GM19438 (cell line): ENCODE measurements at regions not wholly inside any gene's neighbourhood (a gene's known extent, or its start where the extent isn't known, plus 50 kb on each side); places are given as distances from the start of the nearest gene placed in this dataset.
"Not testable (repeated sequence)": the region's sequence is repeated elsewhere in the genome, so short reads cannot be mapped to it uniquely, and the experiment has no call there.

Experiments
- ATAC-seq: cut with Tn5 transposase; IDR thresholded peaks from one replicate; pipeline ENCODE4 v1.9.1; 2021; ENCODE audit warnings: low read depth; ENCODE audit not compliant: unreplicated experiment

DNA sequence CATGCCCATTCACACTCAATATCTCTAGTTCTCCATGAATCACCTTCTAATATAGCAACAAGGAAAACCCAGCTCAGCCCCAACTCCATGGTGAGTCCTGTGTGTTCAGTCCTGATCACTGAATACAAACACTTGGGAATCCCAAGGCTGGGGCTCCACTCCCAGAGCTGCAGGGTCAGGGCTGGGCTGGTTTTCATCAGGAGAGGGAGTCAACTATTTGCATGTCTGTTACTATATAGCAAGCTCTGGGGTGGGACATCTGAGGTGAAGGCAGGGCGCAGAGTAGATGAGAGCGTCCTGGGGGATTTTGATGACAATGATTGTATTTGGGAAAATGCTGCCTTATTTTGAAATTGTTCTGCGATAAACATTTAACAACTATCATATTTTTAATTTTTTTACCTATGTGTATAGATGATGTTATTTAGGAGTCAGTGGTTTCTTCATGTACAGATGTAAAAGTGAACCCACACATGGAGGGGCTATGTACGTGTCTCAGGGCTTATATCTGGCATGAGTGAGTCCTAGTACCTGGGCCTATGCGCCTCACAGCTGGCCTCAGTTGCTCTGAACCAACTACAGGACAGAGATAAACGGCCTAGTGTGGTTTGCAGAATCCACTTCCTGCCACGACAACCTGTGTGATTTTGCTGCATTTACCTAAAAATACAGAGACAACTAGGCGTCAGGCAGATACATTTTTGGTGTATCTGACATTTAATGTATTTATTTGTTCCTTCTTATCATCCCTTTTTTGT is 603.7 kb downstream of the TMEM121 start:
- ATAC-seq: not testable (repeated sequence)

DNA sequence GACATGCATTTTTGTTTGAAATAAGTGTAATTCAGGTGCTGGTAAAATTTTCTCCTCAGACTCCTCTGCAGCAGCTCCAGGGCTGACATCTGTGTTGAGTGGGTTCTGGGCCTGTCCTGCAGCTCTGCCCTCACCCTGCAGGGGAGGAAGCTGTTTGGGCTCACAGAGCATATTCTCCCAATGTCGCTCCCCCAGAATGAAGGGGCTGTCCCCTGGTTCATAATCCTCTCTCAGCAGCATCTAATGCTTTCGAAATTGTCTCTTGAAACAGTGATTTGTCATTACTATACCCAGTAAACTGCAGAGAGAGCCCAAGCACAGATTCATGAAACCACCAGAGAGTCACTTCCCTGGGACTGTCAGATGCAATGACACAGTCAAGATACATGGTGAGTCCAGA is 606.7 kb downstream of the TMEM121 start:
- ATAC-seq: not testable (repeated sequence)

DNA sequence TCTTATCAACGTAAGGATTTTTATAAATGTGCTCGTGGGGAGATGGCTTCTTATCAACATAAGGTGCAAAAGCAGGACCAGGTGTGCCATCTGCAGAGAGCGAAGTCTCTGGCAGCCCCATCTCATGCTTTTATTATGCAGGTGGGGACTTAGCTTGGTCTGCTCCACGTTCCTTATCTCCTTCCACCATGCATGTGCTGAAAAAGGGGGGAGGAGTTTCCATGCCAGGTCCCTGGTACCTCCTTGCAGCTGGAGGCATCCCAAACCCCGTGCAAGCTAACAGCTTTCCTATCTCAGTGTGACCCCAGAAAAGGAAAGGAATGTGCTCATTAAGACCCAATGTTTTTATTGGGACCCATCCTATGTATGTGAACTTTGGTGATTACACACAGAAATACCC is 608.5 kb downstream of the TMEM121 start:
- no peak for ATAC-seq

DNA sequence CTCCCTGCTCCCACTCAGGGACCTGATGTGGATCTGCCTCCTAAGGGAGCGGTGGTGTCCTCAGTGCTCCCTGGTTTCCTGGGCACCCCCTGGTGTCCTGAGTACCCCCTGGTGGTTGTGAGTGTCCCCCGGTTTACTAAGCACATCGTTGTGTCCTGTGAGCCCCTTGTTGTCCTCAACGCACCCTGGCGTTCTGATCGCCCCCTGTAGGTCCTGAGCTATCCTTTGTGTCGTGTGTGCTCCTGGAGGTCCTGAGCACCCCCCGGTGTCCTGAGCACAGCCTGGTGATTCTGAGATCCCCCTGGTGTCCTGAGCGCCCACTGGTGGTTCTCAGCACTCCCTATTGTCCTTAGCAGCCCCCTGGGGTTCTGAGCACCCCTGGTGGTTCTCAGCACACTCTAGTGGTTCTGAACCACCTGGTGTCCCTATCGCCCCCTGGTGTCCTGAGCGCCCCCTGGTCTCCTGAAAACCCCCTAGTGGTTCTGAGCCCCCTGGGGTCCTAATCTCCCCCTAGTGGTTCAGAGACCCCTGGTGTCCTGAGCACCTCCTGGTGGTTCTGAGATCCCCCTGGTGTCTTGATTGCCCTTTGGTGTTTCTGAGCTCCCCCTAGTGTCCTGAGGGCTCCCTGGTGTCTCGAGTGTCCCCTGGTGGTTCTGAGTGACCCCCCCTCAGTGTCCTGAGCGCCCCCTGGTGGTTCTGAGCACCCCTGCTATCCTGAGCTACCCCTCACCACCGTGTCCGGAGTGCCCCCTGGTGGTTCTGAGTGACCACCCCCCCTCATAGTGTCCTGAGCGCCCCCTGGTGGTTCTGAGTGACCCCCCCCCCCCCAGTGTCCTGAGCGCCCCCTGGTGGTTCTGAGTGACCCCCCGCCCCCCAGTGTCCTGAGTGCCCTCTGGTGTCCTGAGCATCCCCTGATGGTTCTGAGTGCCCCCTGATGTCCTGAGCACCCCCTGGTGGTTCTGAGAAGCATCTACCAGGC is 615.1 kb downstream of the TMEM121 start:
- ATAC-seq: no peak

DNA sequence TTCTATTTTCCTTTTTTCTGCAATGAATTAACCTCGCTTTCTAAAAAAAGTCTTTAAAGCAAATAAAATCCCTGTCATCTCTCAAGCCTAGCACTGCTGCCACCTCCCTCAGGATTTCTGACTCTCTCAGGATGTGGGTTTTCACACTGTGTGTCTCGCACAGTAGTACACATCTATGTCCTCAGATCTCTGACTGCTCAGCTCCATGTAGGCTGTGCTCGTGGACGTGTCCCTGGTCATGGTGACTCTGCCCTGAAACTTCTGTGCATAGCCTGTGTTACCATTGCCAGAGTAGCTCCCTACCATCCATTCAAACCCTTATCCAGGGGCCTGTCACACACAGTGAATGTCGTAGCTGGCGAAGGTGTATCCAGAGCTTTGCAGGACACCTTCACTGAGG is 619.3 kb downstream of the TMEM121 start:
- ATAC-seq: not testable (repeated sequence)

DNA sequence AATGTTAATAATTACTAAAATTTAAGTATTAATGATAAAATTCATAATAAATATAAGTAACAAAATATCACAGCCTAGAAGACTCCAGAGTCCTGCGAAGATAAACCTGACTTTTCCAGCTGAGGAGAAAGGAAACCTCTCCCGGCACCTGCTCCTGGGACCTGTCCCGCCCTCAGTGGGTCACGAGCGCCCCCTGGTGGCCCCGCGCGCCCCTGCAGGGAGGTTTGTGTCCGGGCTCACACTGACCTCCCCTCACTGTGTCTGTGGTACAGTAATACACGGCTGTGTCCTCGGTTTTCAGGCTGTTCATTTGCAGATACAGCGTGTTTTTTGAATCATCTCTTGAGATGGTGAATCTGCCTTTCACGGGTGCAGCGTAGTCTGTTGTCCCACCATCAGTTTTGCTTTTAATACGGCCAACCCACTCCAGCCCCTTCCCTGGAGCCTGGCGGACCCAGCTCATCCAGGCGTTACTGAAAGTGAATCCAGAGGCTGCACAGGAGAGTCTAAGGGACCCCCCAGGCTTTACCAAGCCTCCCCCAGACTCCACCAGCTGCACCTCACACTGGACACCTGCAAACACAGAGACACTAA is 627.1 kb downstream of the TMEM121 start:
- ATAC-seq: not testable (repeated sequence)

DNA sequence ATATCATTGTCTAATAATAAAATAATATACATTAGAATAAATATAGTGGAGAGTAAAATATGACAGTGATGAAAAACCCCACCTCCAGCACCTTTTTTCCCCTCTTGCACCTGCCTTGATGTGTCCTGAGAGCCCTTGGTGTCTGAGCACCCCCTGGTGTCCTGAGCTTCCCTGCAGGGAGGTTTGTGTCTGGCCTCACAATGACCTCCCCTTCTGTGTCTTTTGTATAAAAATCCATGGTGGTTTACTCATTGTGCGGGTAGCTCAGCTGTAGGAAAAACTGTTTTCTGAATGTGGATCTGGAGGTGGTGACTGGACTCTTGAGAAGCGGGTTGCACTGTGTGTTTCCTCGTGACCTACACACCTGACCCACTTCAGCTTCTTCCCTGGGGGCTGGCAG is 636.9 kb downstream of the TMEM121 start:
- ATAC-seq: no peak

DNA sequence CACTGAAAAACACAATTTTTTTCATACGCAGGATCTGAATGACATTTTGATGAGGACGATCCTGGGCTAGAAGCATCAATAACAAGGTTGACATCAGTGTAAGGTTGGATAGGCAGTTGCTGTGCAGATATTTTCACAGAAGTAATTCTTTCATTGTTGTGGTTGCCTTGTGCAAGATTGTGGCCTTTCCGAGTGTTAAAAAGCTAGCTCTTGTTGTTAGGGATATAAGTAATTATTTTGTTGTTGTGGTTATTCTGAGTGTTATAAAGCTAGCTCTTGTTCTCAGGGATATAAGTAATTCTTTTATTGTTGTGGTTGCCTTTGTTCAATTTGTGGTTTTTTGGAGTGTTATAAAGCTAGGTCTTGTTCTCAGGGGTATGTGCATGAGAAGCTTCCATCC is 637.4 kb downstream of the TMEM121 start:
- ATAC-seq: not testable (repeated sequence)

DNA sequence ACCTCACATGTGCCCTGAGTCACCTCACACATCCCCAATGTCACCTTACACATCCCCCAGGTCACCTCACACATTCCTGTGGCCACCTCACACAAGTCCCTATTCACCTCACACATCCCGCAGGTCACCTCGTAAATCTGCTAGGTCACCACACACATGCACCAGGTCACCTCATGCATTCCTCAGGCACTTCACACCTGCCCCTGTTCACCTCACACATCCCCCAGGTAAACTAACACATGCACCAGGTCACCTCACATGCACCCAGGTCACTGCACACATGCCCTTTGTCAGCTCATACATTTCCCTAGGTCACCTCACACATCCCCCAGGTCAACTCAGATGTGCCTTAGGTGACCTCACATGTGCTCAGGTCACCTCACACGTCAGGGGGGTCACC is 639.8 kb downstream of the TMEM121 start:
- no peak for ATAC-seq

DNA sequence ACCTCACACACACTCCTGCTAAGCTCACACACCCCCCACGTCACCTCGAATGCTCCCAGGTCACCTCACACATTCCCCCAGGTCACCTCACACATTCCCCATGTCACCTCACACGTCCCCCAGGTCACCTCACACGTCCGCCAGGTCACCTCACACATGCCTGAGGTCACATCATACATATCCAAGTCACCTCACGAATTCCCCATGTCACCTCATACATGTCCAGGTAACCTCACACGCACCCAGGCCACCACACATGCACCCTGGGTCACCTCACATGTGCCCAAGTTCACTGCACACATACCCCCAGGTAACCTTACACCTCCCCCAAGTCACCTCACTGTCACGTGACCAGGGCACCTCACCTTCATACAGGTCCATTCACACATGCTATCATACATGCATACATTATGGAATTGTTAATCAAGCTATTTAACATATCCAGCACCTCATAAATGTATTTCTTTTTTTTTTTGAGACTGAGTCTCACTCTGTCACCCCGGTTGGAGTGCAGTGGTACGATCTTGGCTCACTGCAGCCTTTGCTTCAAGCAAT is 640.3 kb downstream of the TMEM121 start:
- ATAC-seq: no peak

DNA sequence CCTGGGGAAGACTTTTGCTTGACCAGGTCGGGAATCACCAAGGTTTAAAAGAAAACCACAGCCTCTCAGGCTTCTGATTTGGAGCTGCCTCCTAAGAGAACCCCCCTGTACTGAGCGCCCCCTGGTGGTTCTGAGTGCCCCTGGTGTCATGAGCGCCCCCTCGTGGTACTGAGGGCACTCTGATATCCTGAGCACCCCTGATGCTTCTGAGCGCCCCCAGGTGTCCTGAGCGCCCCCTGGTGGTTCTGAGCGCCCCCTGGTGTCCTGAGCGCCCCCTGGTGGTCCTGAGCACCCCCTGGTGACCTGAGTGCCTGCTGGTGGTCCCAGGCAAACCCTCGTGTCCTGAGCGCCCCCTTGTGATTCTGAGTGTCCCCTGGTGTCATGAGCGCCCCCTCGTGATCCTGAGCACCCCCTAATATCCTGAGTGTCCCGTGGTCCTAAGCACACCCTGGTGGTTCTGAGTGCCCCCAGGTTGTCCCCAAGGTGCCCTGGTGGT is 643.8 kb downstream of the TMEM121 start:
- ATAC-seq: not testable (repeated sequence)

DNA sequence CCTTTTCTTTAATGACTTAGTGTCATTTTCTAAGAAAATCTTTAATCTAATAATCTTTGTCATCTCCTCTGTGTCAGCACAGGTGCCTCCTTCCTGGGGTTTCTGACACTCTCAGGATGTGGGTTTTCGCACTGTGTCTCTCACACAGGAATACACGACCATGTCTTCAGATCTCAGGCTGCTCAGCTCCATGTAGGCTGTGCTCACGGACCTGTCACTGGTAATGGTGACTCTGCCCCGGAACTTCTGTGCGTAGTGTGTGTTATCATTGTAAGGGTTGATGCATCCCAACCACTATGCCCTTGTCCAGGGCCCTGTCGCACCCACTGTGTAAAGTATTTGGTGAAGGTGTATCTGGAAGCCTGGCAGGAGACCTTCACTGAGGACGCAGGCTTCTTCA is 647.8 kb downstream of the TMEM121 start:
- ATAC-seq: no peak

DNA sequence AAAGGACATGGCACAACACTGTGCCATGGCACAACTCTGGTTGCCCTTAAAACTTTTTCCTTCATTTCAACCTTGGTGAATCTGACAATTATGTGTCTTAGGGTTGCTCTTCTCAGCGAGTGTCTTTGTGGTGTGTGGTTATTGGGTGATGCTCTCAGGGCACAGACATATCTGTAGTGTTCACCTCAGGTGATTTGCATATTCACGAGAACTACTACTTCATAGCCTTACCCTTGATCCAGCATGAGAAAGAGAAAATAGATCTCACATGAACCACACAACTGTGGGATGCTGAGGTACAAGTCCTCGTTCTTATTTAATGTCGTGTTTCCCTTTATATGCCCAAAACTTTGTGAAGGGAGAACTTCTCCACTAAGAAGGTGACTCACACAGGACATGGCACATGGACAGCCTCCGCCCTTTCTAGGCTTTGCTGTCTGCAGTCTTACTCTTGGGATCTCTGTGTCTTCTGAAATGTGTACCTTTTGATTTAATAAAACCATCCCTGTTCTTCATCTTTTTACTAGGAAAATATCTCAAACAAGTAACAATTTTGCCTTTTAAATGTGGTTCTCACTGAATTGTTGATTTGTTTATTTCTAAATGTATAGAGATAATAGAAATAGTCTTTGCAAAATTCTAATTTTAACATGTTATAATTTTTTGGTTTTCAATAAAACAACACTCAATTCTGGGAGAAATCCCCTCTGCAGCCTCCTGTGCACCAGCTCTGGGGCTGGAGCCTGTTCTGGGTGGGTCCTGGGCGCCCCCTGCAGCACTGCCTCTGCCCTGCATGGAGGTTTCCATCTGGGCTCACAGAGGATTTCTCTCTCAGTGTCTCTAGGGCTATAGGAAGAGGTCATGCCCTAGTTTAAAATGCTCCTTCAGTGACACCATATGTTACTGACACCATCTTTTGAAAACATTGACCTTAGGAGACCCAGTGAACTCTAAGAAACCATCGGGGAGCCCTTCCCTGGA is 651.2 kb downstream of the TMEM121 start:
- ATAC-seq: not testable (repeated sequence)

DNA sequence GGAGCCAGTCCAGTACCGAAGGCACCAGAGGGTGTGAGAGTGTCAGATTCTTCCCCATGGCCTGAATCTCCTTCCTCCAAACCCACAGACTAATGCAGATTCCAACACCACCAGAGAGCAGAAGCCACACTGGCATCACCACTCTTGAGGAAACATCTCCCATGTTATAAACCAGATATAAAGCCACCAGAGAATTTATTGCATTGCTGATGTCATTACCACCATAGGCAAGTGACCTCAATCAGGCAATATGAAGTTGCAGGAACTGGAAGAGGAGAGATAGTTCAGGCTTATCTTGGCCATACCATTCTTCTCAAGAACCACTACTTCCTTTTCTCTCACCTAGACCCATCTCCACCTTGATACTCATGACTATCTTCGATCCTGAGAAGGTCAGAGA is 653.4 kb downstream of the TMEM121 start:
- ATAC-seq: no peak

DNA sequence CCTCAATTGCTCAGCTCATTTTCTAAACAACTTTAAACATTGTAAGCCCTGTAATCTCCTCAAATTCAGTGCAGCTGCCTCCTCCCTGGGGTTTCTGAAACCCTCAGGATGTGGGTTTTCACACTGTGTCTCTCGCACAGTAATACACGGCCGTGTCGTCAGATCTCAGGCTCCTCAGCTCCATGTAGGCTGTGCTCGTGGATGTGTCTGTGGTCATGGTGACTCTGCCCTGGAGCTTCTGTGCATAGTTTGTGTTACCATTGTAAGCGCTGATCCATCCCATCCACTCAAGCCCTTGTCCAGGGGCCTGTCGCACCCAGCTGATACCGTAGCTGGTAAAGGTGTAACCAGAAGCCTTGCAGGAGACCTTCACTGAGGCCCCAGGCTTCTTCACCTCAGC is 658.4 kb downstream of the TMEM121 start:
- not testable (repeated sequence) for ATAC-seq

DNA sequence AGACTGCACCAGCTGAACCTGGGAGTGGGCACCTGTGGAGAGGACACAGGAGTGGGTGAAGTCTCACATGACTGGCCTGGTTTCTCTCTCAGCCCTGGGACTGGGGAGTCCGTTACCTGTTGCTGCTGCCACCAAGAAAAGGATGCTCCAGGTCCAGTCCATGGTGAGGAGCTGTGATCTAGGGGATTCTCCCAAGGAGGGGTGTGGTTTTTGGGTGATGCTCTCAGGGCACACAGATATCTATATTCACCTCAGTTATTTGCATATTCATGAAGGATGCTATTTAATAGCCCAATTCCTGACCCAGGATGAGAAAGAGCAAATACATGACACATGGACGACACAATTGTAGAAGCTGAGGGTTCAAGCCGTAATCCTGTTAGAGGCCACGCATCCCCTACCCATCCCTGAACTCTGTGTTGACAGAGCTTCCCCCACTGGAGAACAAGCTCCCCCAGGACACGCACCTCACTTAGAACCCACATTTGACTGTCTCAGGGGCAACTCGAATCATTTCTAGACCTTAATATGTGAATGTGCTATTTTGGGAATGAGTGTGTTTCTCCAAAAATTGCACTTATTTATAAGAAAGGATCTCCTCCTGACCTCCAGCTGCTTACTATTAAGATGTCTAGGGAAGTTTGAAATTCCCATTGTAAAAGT is 658.9 kb downstream of the TMEM121 start:
- ATAC-seq: not testable (repeated sequence)

DNA sequence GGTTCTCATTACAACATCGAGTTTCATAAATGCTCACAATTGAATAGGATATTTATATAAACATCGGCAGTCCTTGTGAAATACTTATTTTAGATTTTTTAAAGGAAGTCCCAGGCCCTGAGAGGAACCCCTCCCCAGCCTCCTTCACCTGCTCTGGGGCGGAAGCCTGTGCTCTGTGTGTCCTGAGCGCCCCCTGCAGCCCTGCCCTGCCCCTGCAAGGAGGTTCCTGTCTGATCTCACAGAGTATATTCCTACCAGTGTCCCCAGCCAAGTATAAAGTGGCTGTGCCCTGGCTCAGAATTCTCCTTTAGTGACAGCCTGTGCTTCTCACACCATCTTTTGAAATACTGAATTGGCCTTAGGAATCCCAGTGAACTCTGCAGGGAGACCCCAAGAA is 659.5 kb downstream of the TMEM121 start:
- no peak for ATAC-seq

DNA sequence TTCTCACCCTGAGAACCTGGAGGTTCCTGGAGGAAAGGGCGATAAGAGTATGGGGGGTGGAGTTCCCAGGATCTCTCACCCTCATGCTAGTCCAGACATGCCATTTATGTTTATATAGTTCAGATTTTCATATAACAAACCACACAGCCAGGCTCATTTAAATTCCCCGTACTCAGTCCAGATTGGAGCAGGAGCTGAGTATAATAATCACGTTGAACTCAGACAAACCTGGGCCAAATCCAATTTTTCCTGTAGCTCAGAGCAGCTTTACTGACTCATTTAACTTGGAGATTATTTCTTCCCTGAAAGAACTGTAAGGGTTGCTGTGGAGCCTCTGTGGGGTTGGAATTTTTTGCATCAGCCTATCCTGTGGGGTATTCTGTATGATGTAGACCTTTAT is 660.8 kb downstream of the TMEM121 start:
- no peak for ATAC-seq

DNA sequence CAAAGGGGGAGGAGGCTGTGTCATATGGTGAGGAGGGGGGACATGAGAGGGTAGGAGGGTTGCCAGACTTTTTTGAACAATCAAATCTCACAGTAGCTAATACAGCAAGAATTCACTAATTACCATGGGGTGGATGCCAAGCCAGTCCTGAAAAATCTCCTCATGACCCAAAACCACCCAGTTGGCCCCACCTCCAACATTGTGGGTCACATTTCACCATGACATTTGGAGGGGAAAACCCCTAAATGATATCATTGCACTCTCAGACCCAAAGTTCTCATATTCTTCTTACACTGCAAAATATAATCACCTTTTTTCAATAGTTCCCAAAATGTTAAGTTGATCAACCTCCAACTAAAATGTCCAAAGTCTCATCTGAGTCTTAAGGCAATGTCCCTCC is 666.3 kb downstream of the TMEM121 start:
- ATAC-seq: not testable (repeated sequence)
